HG02981 (cell line): ENCODE measurements at regions not wholly inside any gene's neighbourhood (a gene's known extent, or its start where the extent isn't known, plus 50 kb on each side); places are given as distances from the start of the nearest gene placed in this dataset.
"Not testable (repeated sequence)": the region's sequence is repeated elsewhere in the genome, so short reads cannot be mapped to it uniquely, and the experiment has no call there.

Experiments
- ATAC-seq: cut with Tn5 transposase; IDR thresholded peaks from one replicate; pipeline ENCODE4 v1.9.1; 2021; ENCODE audit warnings: mild to moderate bottlenecking, moderate library complexity; ENCODE audit not compliant: unreplicated experiment

DNA sequence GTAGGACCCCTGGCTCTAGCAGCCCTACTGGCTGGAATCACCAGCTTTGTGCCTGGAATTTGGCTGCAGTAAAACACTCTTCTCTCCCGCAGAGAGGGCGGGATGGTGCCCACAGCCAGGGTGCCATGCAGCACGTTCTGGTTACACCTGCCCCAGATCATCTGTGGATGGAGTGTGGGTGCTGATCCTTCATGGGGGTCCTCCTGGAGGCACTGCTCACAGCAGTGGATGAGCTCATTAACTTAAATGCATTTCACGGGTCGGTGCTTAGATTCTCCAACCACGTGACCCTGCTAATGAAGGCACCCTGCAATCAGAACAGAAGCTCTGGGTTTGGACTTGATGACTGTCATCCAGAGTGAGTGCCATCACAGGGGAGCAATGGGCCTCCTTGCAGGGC, 138.6 kb upstream of the AFDN start:
- ATAC-seq = no peak

DNA sequence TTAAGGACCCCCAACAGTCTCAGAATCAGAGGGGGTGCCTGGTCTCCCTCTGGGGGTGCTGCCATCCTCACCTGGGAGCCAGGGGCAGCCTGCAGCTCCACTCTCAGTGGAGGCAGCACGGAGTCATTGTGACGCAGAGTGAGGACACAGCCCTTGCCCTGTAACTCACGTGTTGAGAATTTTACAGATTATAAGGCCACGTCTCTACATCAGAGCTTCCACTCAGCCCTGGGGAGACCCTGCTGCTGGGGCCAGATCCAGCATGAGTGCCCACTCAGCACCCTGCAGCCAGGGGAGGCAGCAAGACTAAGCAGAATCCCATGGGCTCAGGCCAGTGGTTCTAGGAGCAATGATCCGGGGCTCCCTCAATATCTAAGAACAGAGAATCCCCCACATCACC, 137.4 kb upstream of the AFDN start:
- ATAC-seq = no peak

DNA sequence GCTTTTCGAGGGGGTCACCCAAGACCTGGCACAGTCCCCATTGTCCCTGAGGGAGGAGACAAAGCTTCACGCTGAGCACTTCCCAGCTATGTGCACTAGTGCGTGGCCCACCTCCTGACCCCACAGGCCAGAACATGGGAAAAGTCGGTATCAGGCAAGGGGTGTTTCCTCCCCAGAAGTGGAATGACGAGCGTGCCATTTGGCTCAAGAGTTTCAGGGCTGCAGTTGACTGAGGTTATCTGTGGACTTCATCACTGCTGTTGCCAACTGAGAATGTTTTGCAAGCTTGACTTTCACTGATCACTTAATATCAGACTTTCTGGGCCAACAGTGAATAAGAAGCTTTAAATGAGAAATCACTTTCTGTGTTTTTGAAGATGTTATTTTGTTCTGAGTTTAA, 137.0 kb upstream of the AFDN start:
- ATAC-seq = no peak

DNA sequence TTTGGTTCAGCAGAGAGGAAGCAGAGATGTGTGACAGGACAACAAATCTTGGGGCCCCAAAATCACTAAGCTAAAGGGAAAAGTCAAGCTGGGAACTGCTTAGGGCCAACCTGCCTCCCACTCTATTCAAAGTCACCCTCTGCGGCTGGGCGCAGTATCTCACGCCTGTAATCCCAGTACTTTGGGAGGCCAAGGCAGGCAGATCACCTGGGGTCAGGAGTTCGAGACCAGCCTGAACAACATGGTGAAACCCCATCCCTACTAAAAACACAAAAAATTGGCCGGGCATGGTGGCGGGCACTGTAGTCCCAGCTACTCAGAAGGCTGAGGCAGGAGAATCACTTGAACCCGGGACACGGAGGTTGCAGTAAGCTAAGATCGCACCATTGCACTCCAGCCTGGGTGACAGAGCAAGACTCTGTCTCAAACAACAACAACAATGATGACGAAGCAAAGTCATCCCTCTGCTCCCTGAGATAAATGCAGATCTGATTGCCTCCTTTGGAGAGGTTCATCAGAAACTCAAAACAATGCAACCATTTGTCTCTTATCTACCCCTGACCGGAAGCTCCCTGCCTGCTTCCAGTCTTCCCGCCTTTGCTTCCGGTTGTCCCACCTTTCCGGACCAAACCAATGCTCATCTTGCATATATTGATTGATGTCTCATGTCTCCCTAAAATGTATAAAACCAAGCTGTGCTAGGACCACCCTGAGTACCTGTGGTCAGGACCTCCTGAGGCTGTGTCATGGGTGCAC, 136.4 kb upstream of the AFDN start:
- ATAC-seq = not testable (repeated sequence)

DNA sequence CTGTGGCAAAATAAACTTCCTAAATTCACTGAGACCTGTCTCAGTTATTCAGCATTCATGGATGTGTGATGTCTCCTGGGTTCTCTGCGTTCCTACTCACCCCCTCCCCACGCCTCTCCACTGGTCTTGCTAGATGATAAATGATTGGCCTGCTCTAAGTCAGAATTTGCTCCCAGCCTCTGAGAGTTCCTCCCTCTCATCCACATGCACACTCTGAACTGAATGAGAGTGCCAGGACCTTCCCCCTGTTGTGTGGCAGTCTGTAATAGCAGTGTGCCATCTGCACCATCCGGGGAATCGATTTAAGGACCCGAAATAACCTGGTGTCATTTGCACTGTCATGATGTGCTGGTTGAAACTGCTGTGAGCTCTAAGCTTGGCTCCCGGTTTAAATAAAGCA, 135.8 kb upstream of the AFDN start:
- no peak for ATAC-seq

DNA sequence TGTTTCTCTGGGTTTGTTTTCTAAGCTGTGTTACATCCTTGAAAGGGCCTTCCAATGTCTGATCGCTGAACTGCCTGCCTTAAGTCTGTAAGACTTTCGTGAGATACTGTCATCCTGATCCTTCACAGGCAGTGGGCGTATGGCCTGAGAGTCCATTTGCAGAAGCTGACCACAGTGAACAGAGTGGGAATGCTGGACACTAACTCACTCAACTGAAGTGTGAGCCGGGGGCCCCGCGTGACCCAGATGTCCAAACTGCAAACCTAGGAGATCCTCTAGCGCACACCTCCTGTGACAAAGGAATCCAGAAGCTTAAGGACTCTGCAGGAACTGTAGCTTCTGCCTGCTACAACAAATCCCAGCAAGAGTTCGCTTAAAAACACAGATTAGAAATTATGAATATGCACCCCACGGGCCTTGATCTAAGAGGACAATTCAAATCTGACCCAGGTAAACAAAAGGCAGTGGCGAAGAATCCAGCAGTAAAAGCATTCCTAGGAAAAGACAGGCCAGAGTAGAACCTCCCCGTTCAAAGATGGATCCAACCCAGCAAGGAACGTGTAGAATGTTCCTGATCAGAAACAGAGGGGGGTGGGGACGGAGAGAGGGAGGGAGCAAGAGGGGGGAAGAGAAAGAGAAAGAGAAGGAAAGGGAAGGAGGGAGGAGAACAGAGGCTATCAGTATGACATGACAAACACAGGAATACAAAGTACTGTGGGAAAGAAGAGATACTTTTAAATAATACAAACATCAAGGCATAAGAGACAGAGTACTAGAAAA, 135.0 kb upstream of the AFDN start:
- ATAC-seq = no peak

DNA sequence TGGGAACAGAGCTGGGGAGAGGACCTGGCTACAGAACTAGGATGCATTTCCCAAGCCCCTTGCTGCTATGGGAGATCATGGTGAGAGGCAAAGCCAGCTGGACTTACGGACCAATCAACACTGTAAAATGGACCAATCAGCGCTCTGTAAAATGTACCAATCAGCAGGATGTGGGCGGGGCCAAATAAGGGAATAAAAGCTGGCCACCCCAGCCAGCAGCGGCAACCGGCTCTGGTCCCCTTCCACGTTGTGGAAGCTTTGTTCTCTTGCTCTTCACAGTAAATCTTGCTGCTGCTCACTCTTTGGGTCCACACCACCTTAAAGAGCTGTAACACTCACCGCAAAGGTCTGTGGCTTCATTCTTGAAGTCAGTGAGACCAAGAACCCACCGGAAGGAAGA, 133.2 kb upstream of the AFDN start:
- ATAC-seq = not testable (repeated sequence)

DNA sequence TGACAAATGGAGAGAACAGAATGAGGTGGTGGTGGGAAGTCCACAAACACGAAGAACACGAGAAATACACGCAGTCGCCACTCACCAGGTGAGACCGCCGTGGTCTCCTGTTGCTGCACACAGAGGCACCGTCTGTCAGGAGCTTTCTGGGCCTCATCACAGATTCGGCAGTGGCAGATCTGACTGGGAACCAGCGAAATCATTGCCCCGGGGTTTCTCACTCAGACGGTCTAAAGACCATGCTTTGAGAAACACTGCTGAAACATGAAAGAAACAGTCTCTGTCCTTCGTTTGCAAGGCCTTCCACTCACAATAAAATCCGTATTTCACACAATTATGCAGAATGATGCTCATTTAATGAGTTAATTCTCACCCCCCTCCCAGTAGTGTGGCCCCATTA, 130.9 kb upstream of the AFDN start:
- ATAC-seq = no peak

DNA sequence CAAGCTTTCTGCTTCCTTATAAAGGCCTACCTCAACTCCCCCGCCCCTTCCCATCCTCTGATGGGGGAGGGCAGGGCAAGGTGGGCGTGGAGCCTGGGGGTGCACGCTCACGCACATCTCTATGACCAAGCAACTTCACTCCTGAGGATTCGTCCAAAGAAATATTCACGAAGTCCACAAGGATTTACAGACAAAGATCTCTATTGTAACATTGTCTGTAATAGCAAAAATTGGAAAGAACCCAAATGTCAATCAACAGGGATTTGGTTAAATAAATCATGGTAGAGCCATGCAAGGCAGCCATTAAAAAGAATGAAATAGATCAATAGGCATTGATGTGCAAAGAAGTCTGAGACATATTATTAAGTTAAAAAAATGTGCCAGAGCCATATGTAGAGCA, 130.4 kb upstream of the AFDN start:
- ATAC-seq = no peak

DNA sequence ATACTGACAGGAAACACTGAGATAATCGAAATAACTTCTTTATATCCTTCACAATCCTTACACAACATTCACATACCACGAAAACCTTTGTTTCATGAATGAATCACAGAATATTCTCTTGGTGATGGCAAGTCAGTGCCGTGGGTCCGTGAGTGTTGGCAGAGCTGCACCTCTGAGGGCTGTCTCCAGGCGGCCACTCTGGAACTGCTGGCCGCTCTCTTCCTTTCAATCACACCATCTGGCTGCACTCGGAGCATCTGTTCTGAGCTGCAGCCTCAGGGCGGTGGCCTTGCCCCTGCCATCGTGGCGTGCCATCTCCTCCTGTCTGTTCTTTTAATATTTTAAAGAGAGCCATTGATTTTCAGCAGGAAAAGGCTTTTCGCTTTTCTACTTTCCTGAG, 129.4 kb upstream of the AFDN start:
- ATAC-seq = no peak

DNA sequence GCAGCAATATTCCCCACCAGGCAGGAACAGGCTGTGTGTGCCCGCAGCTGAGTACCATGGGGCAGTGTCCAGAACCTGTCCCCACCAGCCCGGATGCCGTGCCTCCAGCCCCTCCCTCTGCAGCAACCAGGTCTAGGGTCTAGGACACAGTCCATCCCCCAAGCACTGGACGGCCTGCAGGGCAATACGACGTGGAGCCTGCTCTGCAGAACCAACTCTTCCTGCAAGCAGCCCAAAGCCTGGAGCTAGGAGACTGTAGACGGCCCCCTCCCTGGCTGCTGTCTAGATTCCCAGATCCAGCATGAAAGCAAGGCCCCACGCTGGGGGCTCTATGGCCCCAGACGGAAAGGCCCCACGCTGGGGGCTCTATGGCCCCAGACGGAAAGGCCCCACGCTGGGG, 128.2 kb upstream of the AFDN start:
- no peak for ATAC-seq

DNA sequence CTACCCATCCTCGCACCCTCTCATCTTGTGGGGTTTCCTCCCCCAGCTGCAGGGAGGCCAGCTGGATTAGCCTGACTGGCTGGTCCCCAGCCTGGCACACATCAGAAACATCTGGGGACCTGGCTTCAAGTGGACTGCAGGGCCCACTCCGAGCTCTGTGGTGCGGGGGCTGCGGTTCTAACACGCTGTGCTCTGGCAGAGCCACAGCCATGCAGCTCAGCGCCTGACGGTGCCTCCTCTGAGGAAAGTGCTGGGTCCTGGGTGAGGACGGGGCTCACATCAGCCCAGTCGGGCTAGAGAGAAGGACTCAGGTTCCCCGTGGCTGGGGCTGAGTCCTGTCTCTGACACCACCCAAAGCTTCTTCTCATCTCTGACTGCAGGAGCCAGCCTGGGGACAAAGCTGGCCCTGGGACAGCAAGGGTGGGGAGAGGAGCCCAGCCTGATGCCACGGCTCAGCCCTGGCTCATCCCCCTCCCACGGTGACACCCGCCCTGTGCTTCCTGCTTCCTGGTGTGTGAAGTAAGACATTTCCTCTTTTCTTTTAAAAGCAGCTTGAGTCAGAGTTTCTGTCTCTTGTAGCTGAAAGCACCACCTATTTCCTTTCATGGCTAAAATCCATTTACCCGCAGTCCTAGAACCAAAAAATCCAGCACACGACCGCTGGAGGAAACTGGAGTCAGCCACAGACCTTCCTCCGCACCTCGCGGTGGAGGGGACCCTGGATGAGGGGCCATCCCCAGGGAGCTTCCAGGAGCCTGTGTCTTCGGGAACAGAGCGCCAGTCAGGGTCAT, 127.4 kb upstream of the AFDN start:
- peak; percentile 93 for ATAC-seq

DNA sequence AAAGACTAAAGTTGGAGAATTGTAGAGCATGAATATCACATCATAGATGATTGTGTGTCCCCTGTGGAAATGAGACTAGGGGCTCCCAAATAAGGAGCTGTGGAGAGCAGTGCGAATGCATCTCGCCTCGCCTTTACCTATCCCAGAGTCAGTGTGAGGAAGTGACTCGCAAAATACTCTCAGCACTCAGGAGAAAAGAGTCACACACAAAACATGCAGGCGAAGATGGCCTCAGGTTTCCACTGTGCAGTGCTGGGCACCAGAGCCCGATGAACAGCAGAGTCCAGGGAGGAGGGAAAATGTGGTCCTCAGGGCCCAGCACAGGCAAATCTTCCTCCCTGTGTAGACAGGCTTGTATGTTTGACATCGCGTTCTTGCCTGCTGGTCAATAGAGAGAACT, 126.5 kb upstream of the AFDN start:
- ATAC-seq = no peak

DNA sequence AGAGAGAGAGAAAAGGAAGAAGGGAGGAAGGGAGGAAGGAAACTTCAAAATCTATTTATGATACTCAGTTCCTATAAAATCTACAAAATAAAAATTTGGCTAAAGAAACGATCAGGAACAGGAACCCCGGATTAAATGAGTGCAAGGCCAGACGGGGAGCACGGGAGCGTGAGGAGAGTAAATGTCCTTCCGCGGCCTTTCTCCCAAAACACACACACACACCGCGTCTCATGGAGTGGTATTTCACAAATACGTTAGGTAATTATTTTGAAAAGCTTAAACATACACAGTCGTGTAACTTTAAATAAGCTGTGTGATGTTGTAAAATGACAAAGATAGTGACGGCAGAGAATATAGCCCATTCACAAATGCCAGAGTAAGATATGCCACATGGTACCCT, 125.7 kb upstream of the AFDN start:
- ATAC-seq = no peak

DNA sequence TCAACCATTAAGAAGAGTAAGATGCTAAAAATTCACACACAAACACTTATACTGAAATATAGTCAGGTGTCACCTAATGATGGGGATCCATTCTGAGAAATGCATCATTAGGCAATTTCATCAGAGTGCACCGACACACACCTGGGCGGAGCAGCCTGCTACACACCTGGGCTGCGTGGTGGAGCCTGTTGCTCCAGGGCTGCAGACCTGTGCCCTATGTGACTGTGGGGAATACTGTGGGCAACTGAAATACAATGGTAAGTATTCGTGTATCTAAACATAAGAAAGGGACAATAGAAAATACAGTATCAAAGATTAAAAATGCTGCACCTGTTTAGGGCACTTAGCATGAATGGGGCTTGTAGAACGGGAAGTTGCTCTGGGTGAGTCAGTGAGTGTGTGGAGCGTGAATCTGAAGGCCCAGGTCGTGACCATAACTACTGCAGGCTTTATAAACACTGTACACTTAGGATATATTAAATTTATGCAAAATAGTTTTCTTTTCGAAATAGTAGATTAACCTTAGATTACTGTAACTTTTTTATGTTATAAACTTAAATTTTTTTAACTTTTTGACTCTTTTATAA, 124.4 kb upstream of the AFDN start:
- ATAC-seq = no peak

DNA sequence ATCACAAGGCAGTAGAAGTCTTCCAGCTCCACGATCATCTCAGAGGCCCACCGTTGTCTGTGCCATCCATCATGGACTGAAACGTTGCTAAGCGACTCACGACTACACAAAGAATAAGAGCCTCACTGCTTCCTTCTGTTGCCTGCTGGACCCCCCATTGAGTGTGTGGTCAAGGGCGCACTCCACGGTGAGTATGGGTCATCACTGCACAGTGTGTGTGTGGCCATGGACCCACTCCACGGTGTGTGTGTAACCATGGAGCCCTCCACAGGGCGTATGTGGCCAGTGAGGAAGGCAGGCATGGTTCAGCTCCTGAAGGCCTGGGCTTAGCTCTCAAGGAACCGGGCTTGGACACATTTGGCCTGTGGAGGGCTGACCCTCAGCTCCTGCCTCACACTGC, 123.4 kb upstream of the AFDN start:
- ATAC-seq = no peak

DNA sequence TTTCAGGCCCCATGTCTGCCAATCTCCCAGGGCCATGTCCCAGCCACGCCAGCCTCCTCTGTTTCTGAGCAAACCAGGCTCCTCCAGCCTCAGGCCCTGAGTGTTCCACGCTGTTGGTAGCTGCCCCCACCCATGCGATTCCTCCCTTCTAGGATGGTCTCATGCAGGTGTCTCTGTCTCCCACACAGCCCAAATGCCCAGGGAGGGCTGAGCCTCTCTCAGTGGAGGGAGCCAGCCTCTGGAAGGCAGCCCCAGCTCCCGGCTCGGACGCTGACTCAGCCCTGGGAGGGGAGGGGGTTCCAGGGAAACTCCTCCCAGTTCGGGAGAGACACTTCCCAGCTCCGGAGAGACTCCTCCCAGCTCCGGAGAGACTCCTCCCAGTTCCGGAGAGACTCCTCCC, 122.9 kb upstream of the AFDN start:
- no peak for ATAC-seq

DNA sequence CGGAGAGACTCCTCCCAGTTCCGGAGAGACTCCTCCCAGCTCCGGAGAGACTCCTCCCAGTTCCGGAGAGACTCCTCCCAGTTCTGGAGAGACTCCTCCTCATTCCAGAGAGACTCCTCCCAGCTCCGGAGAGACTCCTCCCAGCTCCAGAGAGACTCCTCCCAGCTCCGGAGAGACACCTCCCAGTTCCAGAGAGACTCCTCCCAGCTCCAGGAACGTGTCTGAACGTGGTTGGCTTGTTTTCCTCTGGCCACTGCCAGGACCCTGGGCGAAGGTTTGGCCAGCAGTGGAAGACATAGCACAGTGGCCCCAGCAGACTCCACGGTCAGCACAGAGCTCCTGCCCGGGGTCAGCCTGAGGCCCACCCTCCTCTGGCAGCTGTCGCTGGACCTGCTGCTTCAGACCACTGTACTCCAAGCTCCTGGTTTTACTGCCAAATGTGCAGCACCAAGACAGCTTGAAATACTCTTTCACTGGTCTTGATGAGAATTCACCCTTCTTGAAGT, 122.3 kb upstream of the AFDN start:
- no peak for ATAC-seq

DNA sequence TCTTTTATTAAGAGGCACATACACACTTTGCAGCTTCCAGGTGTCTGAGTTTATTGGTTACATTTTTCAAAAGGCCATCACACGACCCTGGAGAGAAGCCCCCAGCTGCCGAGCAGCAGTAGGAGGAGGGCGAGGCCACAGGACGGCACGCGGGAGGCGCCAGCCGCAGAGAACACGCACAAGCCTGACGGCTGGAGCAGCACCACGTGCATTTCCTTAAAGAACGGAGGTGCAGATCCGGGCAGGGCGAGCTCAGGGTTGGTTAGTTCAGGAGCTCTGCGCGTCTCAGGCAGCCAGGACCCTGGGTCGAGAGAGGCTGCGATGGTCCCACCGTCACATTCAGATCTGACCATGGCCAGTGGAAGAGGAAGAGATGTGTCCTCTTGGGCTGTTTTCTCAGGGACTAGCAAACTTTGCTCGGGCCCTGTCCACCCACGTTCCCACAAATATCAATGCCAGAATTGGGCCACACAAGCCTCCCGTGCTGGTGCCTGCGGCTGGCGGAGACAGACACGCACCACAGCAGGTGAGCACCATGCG, 121.4 kb upstream of the AFDN start:
- ATAC-seq = no peak

DNA sequence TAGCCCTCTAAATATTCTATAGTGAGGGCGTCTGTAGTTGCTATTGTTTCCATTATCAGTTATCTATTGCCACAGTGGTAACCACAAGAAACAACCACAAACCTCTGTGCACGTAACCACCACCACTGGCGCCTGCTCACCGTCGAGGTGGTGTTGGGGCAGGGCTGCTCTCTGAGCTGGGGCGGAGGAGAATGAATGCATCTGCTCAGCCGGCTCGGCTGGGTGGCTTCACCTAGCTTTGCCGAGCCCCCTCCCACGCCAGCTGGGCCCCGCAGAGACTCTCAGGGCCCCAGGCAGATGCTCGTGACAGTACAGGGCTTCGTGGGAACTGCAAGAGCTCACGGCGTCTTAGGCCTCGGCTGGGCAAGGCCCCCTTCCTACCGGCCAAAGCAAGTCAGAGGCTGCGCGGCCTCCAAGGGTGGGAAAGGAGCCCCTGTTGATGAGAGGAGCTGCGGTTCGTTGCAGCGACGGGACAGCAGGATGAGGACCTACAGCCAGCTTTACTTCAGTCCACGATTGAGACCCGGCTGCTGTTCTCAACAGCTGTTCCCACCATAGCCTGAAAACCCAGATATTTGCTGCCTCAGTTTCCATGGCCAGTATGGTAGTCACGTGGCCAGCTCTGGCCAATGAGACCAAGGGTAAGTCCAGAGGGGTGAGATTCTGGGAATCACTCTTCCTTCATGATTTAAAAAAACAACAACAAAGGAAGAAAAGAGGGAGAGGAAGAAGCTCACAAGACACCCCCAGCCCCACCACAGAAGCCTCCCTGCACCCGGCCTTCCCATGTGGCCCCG, 120.2 kb upstream of the AFDN start:
- ATAC-seq = peak; percentile 94
